HEK293 (cell line): ENCODE measurements at regions not wholly inside any gene's neighbourhood (a gene's known extent, or its start where the extent isn't known, plus 50 kb on each side); places are given as distances from the start of the nearest gene placed in this dataset.

Experiments used
- CTCF ChIA-PET: fragments of 350-600 bp; formaldehyde crosslinking; extraction: SDS; loops from one replicate; lab custom pipeline; 2021; ENCODE audit warnings: antibody characterized with exemption; lab: Yijun Ruan, JAX
- POLR2A ChIA-PET: fragments of 300-600 bp; formaldehyde crosslinking; extraction: SDS; loops from one replicate; lab custom pipeline; 2020; ENCODE audit warnings: antibody characterized with exemption, inconsistent platforms; lab: Yijun Ruan, JAX
- H3K27ac ChIP-seq: fragments of 200-500 bp; sonication (Bioruptor generic); 2 replicates; pipeline ENCODE4 v1.5.1; 2014; ENCODE audit warnings: low read depth, low read length, control low read depth, inconsistent platforms; ENCODE audit errors: extremely low read depth
- H3K36me3 ChIP-seq, 2 experiments: fragments of 200-500 bp in 1 of 2; sonication (Bioruptor generic) in 1 of 2; 1 replicate in 1 of 2; 2 replicates in 1 of 2; pipeline ENCODE4 v1.5.1; 2014 to 2017; ENCODE audit warnings: inconsistent platforms in 2 of 2, low read length in 2 of 2; ENCODE audit not compliant: control insufficient read depth in 2 of 2, insufficient read depth in 1 of 2
- H3K4me1 ChIP-seq: fragments of 200-500 bp; sonication (Bioruptor generic); 2 replicates; pipeline ENCODE4 v1.5.1; 2014; ENCODE audit warnings: mild to moderate bottlenecking, low read length, inconsistent platforms; ENCODE audit not compliant: control insufficient read depth, insufficient read depth
- H3K4me3 ChIP-seq: 2 replicates; pipeline ENCODE4 v1.5.1; 2011; ENCODE audit warnings: low read depth, mild to moderate bottlenecking, control low read depth, low read length, moderate library complexity
- H3K9me3 ChIP-seq: fragments of 200-500 bp; sonication (Bioruptor generic); 2 replicates; pipeline ENCODE4 v1.5.1; 2014; ENCODE audit warnings: low read depth, low read length, inconsistent platforms; ENCODE audit not compliant: control insufficient read depth, insufficient read depth
- HOXA7 ChIP-seq: sonication (generic); formaldehyde crosslinking; IDR thresholded peaks from 2 replicates; pipeline ENCODE4 v1.8.1; 2022; ENCODE audit warnings: missing genetic modification reagents, borderline replicate concordance
- SETDB1 ChIP-seq: IDR thresholded peaks from one replicate; pipeline ENCODE4 v1.6.1; 2017; ENCODE audit warnings: mild to moderate bottlenecking, low read length, moderate library complexity, mixed read lengths; ENCODE audit not compliant: insufficient read length
- ZBTB8A ChIP-seq: fragments of 450-650 bp; formaldehyde crosslinking; IDR thresholded peaks from 2 replicates; pipeline ENCODE4 v1.5.1; 2016; ENCODE audit warnings: missing biosample characterization, missing genetic modification characterization
- ZNF121 ChIP-seq: fragments of 450-650 bp; formaldehyde crosslinking; IDR thresholded peaks from 2 replicates; pipeline ENCODE4 v1.5.1; 2016; ENCODE audit warnings: missing biosample characterization, missing genetic modification characterization
- ZNF138 ChIP-seq: fragments of 450-650 bp; formaldehyde crosslinking; IDR thresholded peaks from 2 replicates; pipeline ENCODE4 v1.5.1; 2016; ENCODE audit warnings: missing biosample characterization, missing genetic modification characterization, borderline replicate concordance
- ZNF174 ChIP-seq: fragments of 450-650 bp; formaldehyde crosslinking; IDR thresholded peaks from 2 replicates; pipeline ENCODE4 v1.5.0; 2017; ENCODE audit warnings: missing biosample characterization, mild to moderate bottlenecking, missing genetic modification characterization
- ZNF184 ChIP-seq: fragments of 450-650 bp; IDR thresholded peaks from 2 replicates; pipeline ENCODE4 v1.5.1; 2018; ENCODE audit warnings: missing biosample characterization, mild to moderate bottlenecking, missing genetic modification characterization
- ZNF223 ChIP-seq: fragments of 450-650 bp; formaldehyde crosslinking; IDR thresholded peaks from 2 replicates; pipeline ENCODE4 v1.5.1; 2016; ENCODE audit warnings: missing biosample characterization, missing genetic modification characterization
- ZNF239 ChIP-seq: fragments of 450-650 bp; formaldehyde crosslinking; IDR thresholded peaks from 2 replicates; pipeline ENCODE4 v1.5.1; 2016; ENCODE audit warnings: missing biosample characterization, missing genetic modification characterization
- ZNF324 ChIP-seq: fragments of 450-650 bp; formaldehyde crosslinking; IDR thresholded peaks from 2 replicates; pipeline ENCODE4 v1.5.1; 2016; ENCODE audit warnings: missing biosample characterization, missing genetic modification characterization
- ZNF404 ChIP-seq: fragments of 450-650 bp; formaldehyde crosslinking; IDR thresholded peaks from 2 replicates; pipeline ENCODE4 v1.5.1; 2017; ENCODE audit warnings: missing biosample characterization, missing genetic modification characterization
- ZNF548 ChIP-seq: fragments of 450-650 bp; formaldehyde crosslinking; IDR thresholded peaks from 2 replicates; pipeline ENCODE4 v1.5.1; 2016; ENCODE audit warnings: missing biosample characterization, missing genetic modification characterization
- ZNF677 ChIP-seq: fragments of 450-650 bp; IDR thresholded peaks from 2 replicates; pipeline ENCODE4 v1.5.0; 2018; ENCODE audit warnings: missing biosample characterization, mild to moderate bottlenecking, missing genetic modification characterization, moderate library complexity
- ZNF747 ChIP-seq: fragments of 450-650 bp; formaldehyde crosslinking; IDR thresholded peaks from 2 replicates; pipeline ENCODE4 v1.5.1; 2016; ENCODE audit warnings: missing biosample characterization, missing genetic modification characterization
- TF ChIP-seq, protein P1 (sequence below): fragments of 450-650 bp; formaldehyde crosslinking; IDR thresholded peaks from 2 replicates; pipeline ENCODE4 v1.5.1; 2017; ENCODE audit warnings: missing biosample characterization, missing genetic modification characterization
- TF ChIP-seq, protein P2 (sequence below): fragments of 450-650 bp; formaldehyde crosslinking; IDR thresholded peaks from 2 replicates; pipeline ENCODE4 v1.5.1; 2016; ENCODE audit warnings: missing biosample characterization, missing genetic modification characterization
- TF ChIP-seq, protein P3 (sequence below): fragments of 450-650 bp; IDR thresholded peaks from 2 replicates; pipeline ENCODE4 v1.5.1; 2018; ENCODE audit warnings: missing biosample characterization, mild to moderate bottlenecking, missing genetic modification characterization
- TF ChIP-seq, protein P4 (sequence below): fragments of 450-650 bp; formaldehyde crosslinking; conservative IDR thresholded peaks from 2 replicates; pipeline ENCODE4 v1.5.1; 2016; ENCODE audit warnings: low read depth, missing biosample characterization, missing genetic modification characterization
- TF ChIP-seq, protein P5 (sequence below): fragments of 450-650 bp; formaldehyde crosslinking; IDR thresholded peaks from 2 replicates; pipeline ENCODE4 v1.5.1; 2016; ENCODE audit warnings: missing biosample characterization, missing genetic modification characterization
- TF ChIP-seq, protein P6 (sequence below): fragments of 450-650 bp; formaldehyde crosslinking; IDR thresholded peaks from 2 replicates; pipeline ENCODE4; 2016; ENCODE audit warnings: missing biosample characterization, missing genetic modification characterization

DNA sequence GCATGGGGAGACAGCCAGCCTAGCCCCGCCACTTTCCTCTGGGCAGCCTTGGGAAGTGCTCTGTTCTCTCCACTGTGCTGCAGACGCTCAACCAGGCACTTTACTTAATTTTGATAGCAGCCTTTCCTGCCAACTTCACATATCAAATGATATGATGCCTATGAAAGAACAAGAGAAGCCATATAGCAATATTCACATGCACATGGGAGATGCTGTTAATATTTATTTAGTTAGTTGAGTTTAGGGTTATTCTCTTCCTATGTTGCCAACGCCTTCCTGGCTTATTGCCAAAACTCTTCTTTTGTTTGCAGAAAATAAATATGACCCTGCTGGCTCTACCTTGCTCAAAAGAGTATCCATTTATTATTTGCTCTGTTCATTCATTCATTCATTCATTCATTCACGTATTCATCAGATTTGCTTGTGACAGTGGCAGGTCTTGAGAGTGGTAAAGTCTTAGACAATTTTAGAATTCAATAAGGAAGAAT, 99.3 kb downstream of the GATA6 start:
- H3K9me3 ChIP-seq, result no peaks in the 10 kb centered on the region
- CTCF ChIA-PET, result interaction anchor here (0.7 kb wide), 1 partner anchor 406 kb away, joined by 3 read pairs; no protein-coding TSS in a partner anchor
- H3K27ac ChIP-seq, result no peak overlapping the region
- TF ChIP-seq, protein P1, sequence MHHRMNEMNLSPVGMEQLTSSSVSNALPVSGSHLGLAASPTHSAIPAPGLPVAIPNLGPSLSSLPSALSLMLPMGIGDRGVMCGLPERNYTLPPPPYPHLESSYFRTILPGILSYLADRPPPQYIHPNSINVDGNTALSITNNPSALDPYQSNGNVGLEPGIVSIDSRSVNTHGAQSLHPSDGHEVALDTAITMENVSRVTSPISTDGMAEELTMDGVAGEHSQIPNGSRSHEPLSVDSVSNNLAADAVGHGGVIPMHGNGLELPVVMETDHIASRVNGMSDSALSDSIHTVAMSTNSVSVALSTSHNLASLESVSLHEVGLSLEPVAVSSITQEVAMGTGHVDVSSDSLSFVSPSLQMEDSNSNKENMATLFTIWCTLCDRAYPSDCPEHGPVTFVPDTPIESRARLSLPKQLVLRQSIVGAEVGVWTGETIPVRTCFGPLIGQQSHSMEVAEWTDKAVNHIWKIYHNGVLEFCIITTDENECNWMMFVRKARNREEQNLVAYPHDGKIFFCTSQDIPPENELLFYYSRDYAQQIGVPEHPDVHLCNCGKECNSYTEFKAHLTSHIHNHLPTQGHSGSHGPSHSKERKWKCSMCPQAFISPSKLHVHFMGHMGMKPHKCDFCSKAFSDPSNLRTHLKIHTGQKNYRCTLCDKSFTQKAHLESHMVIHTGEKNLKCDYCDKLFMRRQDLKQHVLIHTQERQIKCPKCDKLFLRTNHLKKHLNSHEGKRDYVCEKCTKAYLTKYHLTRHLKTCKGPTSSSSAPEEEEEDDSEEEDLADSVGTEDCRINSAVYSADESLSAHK (tag by site-specific recombination), result no peak
- TF ChIP-seq, protein P2, sequence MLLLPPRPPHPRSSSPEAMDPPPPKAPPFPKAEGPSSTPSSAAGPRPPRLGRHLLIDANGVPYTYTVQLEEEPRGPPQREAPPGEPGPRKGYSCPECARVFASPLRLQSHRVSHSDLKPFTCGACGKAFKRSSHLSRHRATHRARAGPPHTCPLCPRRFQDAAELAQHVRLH (tag by site-specific recombination), result no peak
- TF ChIP-seq ZNF404 (no peak), ZNF239 (tag by site-specific recombination) (no peak), ZNF184 (tag by site-specific recombination) (no peak), ZBTB8A (tag by site-specific recombination) (no peak), ZNF324 (tag by site-specific recombination) (no peak), ZNF121 (no peak), ZNF677 (tag by site-specific recombination) (no peak), ZNF174 (tag by site-specific recombination) (no peak), ZNF548 (tag by site-specific recombination) (no peak), ZNF138 (tag by site-specific recombination) (no peak), ZNF747 (no peak)
- TF ChIP-seq, protein P3, sequence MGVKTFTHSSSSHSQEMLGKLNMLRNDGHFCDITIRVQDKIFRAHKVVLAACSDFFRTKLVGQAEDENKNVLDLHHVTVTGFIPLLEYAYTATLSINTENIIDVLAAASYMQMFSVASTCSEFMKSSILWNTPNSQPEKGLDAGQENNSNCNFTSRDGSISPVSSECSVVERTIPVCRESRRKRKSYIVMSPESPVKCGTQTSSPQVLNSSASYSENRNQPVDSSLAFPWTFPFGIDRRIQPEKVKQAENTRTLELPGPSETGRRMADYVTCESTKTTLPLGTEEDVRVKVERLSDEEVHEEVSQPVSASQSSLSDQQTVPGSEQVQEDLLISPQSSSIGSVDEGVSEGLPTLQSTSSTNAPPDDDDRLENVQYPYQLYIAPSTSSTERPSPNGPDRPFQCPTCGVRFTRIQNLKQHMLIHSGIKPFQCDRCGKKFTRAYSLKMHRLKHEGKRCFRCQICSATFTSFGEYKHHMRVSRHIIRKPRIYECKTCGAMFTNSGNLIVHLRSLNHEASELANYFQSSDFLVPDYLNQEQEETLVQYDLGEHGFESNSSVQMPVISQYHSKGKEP (tag by site-specific recombination), result no peak
- TF ChIP-seq, protein P4, sequence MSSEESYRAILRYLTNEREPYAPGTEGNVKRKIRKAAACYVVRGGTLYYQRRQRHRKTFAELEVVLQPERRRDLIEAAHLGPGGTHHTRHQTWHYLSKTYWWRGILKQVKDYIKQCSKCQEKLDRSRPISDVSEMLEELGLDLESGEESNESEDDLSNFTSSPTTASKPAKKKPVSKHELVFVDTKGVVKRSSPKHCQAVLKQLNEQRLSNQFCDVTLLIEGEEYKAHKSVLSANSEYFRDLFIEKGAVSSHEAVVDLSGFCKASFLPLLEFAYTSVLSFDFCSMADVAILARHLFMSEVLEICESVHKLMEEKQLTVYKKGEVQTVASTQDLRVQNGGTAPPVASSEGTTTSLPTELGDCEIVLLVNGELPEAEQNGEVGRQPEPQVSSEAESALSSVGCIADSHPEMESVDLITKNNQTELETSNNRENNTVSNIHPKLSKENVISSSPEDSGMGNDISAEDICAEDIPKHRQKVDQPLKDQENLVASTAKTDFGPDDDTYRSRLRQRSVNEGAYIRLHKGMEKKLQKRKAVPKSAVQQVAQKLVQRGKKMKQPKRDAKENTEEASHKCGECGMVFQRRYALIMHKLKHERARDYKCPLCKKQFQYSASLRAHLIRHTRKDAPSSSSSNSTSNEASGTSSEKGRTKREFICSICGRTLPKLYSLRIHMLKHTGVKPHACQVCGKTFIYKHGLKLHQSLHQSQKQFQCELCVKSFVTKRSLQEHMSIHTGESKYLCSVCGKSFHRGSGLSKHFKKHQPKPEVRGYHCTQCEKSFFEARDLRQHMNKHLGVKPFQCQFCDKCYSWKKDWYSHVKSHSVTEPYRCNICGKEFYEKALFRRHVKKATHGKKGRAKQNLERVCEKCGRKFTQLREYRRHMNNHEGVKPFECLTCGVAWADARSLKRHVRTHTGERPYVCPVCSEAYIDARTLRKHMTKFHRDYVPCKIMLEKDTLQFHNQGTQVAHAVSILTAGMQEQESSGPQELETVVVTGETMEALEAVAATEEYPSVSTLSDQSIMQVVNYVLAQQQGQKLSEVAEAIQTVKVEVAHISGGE (tag by site-specific recombination), result no peak
- TF ChIP-seq, protein P5, sequence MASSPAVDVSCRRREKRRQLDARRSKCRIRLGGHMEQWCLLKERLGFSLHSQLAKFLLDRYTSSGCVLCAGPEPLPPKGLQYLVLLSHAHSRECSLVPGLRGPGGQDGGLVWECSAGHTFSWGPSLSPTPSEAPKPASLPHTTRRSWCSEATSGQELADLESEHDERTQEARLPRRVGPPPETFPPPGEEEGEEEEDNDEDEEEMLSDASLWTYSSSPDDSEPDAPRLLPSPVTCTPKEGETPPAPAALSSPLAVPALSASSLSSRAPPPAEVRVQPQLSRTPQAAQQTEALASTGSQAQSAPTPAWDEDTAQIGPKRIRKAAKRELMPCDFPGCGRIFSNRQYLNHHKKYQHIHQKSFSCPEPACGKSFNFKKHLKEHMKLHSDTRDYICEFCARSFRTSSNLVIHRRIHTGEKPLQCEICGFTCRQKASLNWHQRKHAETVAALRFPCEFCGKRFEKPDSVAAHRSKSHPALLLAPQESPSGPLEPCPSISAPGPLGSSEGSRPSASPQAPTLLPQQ (tag by site-specific recombination), result no peak
- POLR2A ChIA-PET, result no interaction called here
- no peak overlapping the region for H3K4me3 ChIP-seq
- no peaks in the 10 kb centered on the region for H3K36me3 ChIP-seq
- H3K4me1 ChIP-seq, result peaks cover 4% of the 10 kb centered on the region; the same call in 1 of the 2 replicates

DNA sequence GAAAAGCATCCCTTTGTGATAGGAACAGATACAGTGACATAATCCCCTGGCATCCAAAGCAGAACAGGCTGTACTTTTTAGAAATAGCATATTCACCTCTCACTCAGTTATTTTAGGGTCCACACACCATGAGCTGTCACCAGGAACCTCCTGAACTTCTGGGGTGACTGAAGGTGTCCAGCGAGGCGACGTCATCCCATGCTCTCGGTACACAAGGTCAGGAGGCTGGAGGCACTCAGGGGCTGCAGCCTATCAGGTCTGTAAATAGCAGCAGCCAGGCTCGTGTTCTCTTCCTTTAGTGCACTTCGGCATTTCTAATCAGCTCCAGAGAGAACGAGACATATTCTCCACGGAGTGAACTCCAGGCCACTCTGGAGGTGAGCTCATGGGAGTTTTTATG, 98.3 kb downstream of the GATA6 start:
- H3K4me3 ChIP-seq, result no peak overlapping the region
- no peak overlapping the region for H3K27ac ChIP-seq
- TF ChIP-seq HOXA7, result no peak
- TF ChIP-seq ZNF223, result no peak
- TF ChIP-seq SETDB1, result no peak
- TF ChIP-seq, protein P6, sequence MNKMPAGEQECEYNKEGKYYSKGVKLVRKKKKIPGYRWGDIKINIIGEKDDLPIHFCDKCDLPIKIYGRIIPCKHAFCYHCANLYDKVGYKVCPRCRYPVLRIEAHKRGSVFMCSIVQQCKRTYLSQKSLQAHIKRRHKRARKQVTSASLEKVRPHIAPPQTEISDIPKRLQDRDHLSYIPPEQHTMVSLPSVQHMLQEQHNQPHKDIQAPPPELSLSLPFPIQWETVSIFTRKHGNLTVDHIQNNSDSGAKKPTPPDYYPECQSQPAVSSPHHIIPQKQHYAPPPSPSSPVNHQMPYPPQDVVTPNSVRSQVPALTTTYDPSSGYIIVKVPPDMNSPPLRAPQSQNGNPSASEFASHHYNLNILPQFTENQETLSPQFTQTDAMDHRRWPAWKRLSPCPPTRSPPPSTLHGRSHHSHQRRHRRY (tag by site-specific recombination), result no peak
- H3K4me1 ChIP-seq, result peaks cover 4% of the 10 kb centered on the region; the same call in 1 of the 2 replicates
- ChIA-PET CTCF (interaction anchor here (0.6 kb wide), 1 partner anchor 12 kb away, joined by 3 read pairs; no protein-coding TSS in a partner anchor), POLR2A (no interaction called here)
- H3K36me3 ChIP-seq, result no peaks in the 10 kb centered on the region
- H3K9me3 ChIP-seq, result no peaks in the 10 kb centered on the region
